HFFc6 (cell line): ENCODE measurements at regions not wholly inside any gene's neighbourhood (a gene's known extent, or its start where the extent isn't known, plus 50 kb on each side); places are given as distances from the start of the nearest gene placed in this dataset.

Source experiments
- DNase-seq: peaks from one replicate; pipeline ENCODE4 v3.0.0-alpha.2; 2018
- H3K27ac Mint-ChIP-seq: 2 replicates; pipeline ENCODE4 v1.8.0; 2020; ENCODE audit warnings: mild to moderate bottlenecking, mixed read lengths
- H3K27me3 Mint-ChIP-seq: 2 replicates; pipeline ENCODE4 v1.8.0; 2021; ENCODE audit warnings: mild to moderate bottlenecking, moderate library complexity, mixed read lengths; ENCODE audit not compliant: insufficient read depth
- H3K36me3 Mint-ChIP-seq: 2 replicates; pipeline ENCODE4 v1.8.0; 2021; ENCODE audit warnings: low read depth, mixed read lengths
- H3K4me1 Mint-ChIP-seq: 2 replicates; pipeline ENCODE4 v1.8.0; 2020; ENCODE audit warnings: low read depth, mixed read lengths
- H3K4me3 Mint-ChIP-seq: 2 replicates; pipeline ENCODE4 v1.8.0; 2020; ENCODE audit warnings: mild to moderate bottlenecking, moderate library complexity, mixed read lengths
- H3K9me3 Mint-ChIP-seq: 2 replicates; pipeline ENCODE4 v1.8.0; 2020; ENCODE audit warnings: mild to moderate bottlenecking, mixed read lengths
- TF ChIP-seq, protein P1 (sequence below): fragments of 200-600 bp; sonication (generic); IDR thresholded peaks from 2 replicates; pipeline ENCODE4 v1.5.0; 2021; ENCODE audit warnings: antibody characterized with exemption, mild to moderate bottlenecking

DNA sequence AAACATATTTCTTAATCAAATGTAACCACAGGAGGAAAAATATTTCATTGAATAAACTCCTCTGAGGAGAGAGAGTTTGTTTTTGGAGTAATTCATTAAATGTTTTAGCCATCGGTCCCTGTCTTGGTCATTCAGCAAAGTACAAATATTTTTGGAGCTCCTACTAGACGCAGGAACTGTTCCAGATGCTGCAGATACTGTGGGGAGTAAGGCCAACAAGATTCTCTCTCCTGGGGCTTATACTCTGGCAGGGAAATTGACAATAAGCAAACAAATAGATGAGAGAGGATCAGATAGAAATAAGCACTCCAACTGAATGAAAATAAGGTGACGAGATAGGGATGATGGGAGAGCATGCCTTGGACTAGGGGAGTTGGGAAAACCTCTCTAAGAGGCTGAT lies 264.1 kb downstream of the TTC8 start:
- Mint-ChIP-seq H3K4me1 (peaks cover 25% of the 10 kb centered on the region), H3K9me3 (no peaks in the 10 kb centered on the region), H3K27me3 (peaks cover 26% of the 10 kb centered on the region), H3K36me3 (no peaks in the 10 kb centered on the region), H3K4me3 (no peak overlapping the region), H3K27ac (no peak overlapping the region)
- TF ChIP-seq, protein P1, sequence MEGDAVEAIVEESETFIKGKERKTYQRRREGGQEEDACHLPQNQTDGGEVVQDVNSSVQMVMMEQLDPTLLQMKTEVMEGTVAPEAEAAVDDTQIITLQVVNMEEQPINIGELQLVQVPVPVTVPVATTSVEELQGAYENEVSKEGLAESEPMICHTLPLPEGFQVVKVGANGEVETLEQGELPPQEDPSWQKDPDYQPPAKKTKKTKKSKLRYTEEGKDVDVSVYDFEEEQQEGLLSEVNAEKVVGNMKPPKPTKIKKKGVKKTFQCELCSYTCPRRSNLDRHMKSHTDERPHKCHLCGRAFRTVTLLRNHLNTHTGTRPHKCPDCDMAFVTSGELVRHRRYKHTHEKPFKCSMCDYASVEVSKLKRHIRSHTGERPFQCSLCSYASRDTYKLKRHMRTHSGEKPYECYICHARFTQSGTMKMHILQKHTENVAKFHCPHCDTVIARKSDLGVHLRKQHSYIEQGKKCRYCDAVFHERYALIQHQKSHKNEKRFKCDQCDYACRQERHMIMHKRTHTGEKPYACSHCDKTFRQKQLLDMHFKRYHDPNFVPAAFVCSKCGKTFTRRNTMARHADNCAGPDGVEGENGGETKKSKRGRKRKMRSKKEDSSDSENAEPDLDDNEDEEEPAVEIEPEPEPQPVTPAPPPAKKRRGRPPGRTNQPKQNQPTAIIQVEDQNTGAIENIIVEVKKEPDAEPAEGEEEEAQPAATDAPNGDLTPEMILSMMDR: no peak
- DNase-seq: no peak

DNA sequence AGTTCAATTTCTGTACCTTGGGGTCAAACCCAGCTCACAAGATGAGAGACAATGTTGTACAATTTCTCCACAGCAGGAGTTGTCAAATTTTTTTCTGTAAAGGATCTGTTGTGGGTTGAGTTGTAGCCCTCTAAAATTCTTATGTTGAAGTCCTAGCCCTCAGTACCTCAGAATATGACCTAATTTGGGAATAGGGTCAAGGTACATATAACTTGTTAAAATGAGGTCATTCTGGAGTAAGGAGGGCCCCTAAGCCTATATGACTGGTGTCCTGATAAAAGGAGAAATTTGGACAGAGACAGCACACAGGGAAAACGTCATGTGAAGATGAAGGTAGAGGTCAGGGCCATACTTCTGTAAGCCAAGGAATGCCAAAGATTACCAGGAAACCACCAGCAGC lies 264.9 kb downstream of the TTC8 start:
- no peak overlapping the region for H3K27ac Mint-ChIP-seq
- DNase-seq: no peak
- TF ChIP-seq, protein P1: no peak
- H3K4me1 Mint-ChIP-seq: peaks cover 27% of the 10 kb centered on the region
- no peaks in the 10 kb centered on the region for H3K36me3 Mint-ChIP-seq
- no peaks in the 10 kb centered on the region for H3K9me3 Mint-ChIP-seq
- H3K27me3 Mint-ChIP-seq: peaks cover 20% of the 10 kb centered on the region
- no peak overlapping the region for H3K4me3 Mint-ChIP-seq

DNA sequence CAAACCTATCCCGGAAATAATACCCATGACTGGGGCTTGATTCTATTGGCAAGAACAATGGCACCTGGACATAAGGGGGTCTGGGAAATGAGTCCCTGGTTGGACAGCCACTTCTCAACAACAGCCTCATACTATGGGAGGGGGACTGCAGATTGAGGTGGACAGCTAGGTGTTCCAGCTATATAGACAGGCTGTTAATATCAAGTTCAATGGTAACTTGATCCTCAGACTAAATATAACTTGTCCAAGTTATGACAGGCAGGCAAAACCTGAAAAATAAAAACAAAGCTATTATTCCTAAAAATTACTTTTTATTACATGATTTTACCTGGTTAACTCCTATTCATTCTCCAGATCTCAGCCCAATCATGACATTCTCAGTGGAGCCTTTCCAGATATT lies 267.3 kb downstream of the TTC8 start:
- Mint-ChIP-seq H3K27ac (no peak overlapping the region), H3K4me1 (peaks cover 13% of the 10 kb centered on the region), H3K4me3 (no peak overlapping the region), H3K27me3 (peaks cover 12% of the 10 kb centered on the region; the same call in 1 of the 2 replicates), H3K36me3 (no peaks in the 10 kb centered on the region), H3K9me3 (no peaks in the 10 kb centered on the region)
- TF ChIP-seq, protein P1: no peak
- no peak for DNase-seq

DNA sequence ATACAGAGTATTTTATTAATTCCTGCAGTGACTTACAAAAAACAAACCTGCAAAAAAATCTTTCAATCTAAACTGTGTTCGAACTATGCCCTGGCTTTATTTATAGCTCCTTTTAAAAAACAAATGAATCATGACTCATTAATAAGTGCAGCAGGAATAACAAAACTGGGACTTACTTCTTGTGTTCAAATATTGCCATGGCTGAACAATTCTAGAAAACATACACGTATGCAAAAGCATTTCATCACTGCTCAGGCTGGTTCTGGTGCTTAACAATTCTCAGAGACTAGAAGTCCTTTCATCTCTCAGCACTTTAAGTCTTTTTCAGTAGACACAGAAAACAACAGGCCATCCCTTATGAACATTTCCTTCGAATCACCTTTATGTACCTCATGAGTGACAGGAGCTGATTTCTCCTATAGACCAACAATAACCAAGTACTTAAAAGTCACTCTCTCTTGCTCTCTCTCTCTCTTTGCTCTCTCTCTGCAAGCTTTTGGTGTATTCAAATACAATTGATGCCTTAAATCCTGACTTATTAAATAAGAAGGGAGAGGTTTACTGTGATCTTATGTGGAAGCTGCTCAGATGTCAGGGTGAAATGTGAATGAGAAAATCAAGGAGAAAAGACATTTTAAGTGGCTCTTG lies 268.8 kb downstream of the TTC8 start:
- no peaks in the 10 kb centered on the region for H3K36me3 Mint-ChIP-seq
- peaks cover 12% of the 10 kb centered on the region; the same call in 1 of the 2 replicates for H3K27me3 Mint-ChIP-seq
- no peak overlapping the region for H3K27ac Mint-ChIP-seq
- H3K4me1 Mint-ChIP-seq: peaks cover 13% of the 10 kb centered on the region
- DNase-seq: peak; percentile 8
- TF ChIP-seq, protein P1: no peak
- H3K9me3 Mint-ChIP-seq: no peaks in the 10 kb centered on the region
- H3K4me3 Mint-ChIP-seq: no peak overlapping the region

DNA sequence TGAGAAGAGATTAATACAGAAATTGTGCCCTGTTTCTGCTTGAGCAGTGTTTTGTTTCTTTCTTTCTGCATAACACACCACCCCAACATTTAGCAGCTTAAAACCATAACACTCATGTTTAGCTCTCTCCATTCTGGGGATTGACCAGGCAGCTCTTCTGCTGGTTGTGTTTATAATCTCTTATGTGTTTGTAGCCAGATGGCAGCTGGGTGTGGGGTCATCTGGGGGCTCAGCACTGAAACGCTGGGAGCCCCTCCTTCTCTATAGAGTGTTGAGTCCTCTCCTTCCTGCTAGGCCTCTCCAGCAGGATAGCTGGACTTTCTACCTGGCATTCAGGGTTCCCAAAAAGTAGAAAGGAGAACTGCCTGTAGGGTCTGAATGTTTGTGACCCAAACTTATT lies 270.6 kb downstream of the TTC8 start:
- Mint-ChIP-seq H3K36me3 (peaks cover under 1% of the 10 kb centered on the region; the same call in 1 of the 2 replicates), H3K4me3 (no peak overlapping the region), H3K27me3 (peaks cover 9% of the 10 kb centered on the region), H3K4me1 (peaks cover 13% of the 10 kb centered on the region), H3K9me3 (peaks cover 10% of the 10 kb centered on the region), H3K27ac (no peak overlapping the region)
- TF ChIP-seq, protein P1: no peak
- DNase-seq: no peak

DNA sequence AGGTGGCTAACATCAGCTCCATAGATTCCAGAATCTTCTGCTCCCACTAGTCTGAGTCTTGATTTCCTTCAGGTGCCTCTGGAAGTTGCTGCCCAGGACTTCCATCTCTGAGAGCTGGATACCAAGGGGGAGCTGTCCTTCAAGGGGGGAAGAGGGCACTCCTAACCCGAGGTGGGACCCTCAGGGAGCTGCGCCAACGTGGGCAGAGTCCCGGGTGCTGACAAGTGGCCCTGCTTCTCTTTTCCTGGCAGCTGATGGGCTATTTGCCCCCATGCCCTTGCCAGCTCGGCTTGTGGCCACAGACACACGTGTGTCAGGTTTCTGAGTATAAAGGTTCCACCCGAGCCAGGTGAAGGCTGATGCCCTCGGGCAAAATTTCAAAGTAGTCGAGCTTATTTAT lies 272.5 kb downstream of the TTC8 start:
- Mint-ChIP-seq H3K27me3 (peaks cover 25% of the 10 kb centered on the region), H3K36me3 (peaks cover 6% of the 10 kb centered on the region; the same call in 1 of the 2 replicates), H3K4me3 (no peak overlapping the region), H3K4me1 (peaks cover 13% of the 10 kb centered on the region), H3K27ac (no peak overlapping the region), H3K9me3 (peaks cover 16% of the 10 kb centered on the region)
- TF ChIP-seq, protein P1: no peak
- no peak for DNase-seq
